Osteoblast (primary cell): ENCODE measurements at regions not wholly inside any gene's neighbourhood (a gene's known extent, or its start where the extent isn't known, plus 50 kb on each side); places are given as distances from the start of the nearest gene placed in this dataset.

ENCODE experiments used
- DNase-seq: peaks from one replicate; pipeline ENCODE4 v3.0.0; 2011; ENCODE audit warnings: low spot score, mixed read lengths; ENCODE audit not compliant: insufficient read length; ENCODE audit errors: missing footprints
- H2AFZ ChIP-seq: 2 replicates; pipeline ENCODE4 v1.6.0; 2011; ENCODE audit warnings: mild to moderate bottlenecking, low read length
- H3K27ac ChIP-seq: 2 replicates; pipeline ENCODE4 v1.5.1; 2011; ENCODE audit warnings: mild to moderate bottlenecking, low read depth, low read length, moderate library complexity
- H3K27me3 ChIP-seq: 2 replicates; pipeline ENCODE4 v1.6.0; 2012; ENCODE audit warnings: mild to moderate bottlenecking, control low read depth, inconsistent platforms, low read length, moderate library complexity; ENCODE audit not compliant: insufficient read depth
- H3K36me3 ChIP-seq: 2 replicates; pipeline ENCODE4 v1.5.1; 2011; ENCODE audit warnings: mild to moderate bottlenecking, low read length, control low read depth, moderate library complexity; ENCODE audit not compliant: insufficient read depth
- H3K4me1 ChIP-seq: 2 replicates; pipeline ENCODE4 v1.5.1; 2011; ENCODE audit warnings: mild to moderate bottlenecking, low read length, control low read depth, moderate library complexity; ENCODE audit not compliant: insufficient read depth
- H3K4me2 ChIP-seq: 2 replicates; pipeline ENCODE4 v1.6.0; 2011; ENCODE audit warnings: mild to moderate bottlenecking, low read length; ENCODE audit not compliant: insufficient read depth
- H3K4me3 ChIP-seq: fragments of 200-600 bp; sonication (generic); 3 replicates; pipeline ENCODE4 v1.5.1; 2012; ENCODE audit warnings: mild to moderate bottlenecking, low read length, inconsistent platforms; ENCODE audit not compliant: insufficient read depth
- H3K79me2 ChIP-seq: 2 replicates; pipeline ENCODE4 v1.6.0; 2012; ENCODE audit warnings: mild to moderate bottlenecking, low read length, control low read depth, inconsistent platforms; ENCODE audit not compliant: insufficient read depth
- H3K9me3 ChIP-seq: 2 replicates; pipeline ENCODE4 v1.5.1; 2011; ENCODE audit warnings: low read depth, low read length, control low read depth
- H4K20me1 ChIP-seq: 2 replicates; pipeline ENCODE4 v1.6.0; 2012; ENCODE audit warnings: mild to moderate bottlenecking, low read length, control low read depth; ENCODE audit not compliant: insufficient read depth
- CTCF ChIP-seq: IDR thresholded peaks from 2 replicates; pipeline ENCODE4 v1.5.1; 2011; ENCODE audit warnings: mild to moderate bottlenecking, low read depth, low read length, moderate library complexity; ENCODE audit errors: extremely low read depth

GRCh38 chr9:28583832-28584231 lies 1010.6 kb upstream of the C9orf72 start:
- H2AFZ ChIP-seq, result no peak overlapping the region
- peaks cover 5% of the 10 kb centered on the region for H3K9me3 ChIP-seq
- no peaks in the 10 kb centered on the region for H4K20me1 ChIP-seq
- H3K4me2 ChIP-seq, result no peak overlapping the region
- no peaks in the 10 kb centered on the region for H3K36me3 ChIP-seq
- TF ChIP-seq CTCF, result no peak
- H3K4me3 ChIP-seq, result no peak overlapping the region
- H3K27me3 ChIP-seq, result no peaks in the 10 kb centered on the region
- H3K79me2 ChIP-seq, result no peaks in the 10 kb centered on the region
- DNase-seq, result no peak
- no peaks in the 10 kb centered on the region for H3K4me1 ChIP-seq
- no peak overlapping the region for H3K27ac ChIP-seq

DNA sequence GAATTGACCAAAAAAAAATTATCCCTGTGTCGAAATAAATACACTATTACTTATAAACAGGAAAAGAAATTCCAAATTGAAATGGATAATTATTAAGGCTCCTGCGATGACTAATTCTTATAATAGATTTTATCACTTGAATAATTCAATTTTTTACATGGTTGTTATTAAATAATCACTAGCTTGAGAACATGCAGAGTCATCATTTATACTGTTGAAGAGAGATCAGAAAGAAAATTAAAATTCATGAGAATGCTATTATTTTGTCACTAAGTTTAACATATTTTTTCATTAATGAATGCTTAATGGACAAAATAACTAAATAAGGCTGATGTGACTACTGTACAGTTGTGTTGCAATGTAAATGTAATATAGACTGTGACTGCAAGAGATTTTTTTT lies 1011.3 kb upstream of the C9orf72 start:
- DNase-seq, result no peak
- no peaks in the 10 kb centered on the region for H3K36me3 ChIP-seq
- no peaks in the 10 kb centered on the region for H3K27me3 ChIP-seq
- H3K4me3 ChIP-seq, result no peak overlapping the region
- no peak overlapping the region for H3K27ac ChIP-seq
- peaks cover 5% of the 10 kb centered on the region for H3K9me3 ChIP-seq
- no peaks in the 10 kb centered on the region for H3K4me1 ChIP-seq
- no peak overlapping the region for H2AFZ ChIP-seq
- no peak for TF ChIP-seq CTCF
- H4K20me1 ChIP-seq, result no peaks in the 10 kb centered on the region
- H3K79me2 ChIP-seq, result no peaks in the 10 kb centered on the region
- H3K4me2 ChIP-seq, result no peak overlapping the region

DNA sequence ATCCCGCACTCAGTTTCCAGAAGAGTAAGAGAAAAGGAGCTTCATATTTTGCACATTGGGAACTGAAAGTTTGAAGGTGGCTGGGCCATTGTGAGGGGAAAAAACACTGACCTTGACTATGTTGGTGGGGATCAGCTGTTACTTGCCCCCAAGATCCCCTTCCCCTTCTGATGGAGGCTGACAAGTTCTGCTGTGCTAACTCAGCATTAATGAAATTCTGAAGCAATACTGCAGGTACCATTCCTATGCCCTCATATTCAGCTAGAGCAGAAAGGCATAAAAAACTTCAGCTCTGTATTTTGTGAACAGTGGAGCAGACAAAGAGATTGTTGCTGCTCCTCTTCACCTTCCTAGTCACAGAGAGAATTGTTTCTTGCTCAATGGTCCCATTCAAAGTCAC lies 1013.8 kb upstream of the C9orf72 start:
- no peaks in the 10 kb centered on the region for H3K4me1 ChIP-seq
- no peaks in the 10 kb centered on the region for H3K36me3 ChIP-seq
- H3K27me3 ChIP-seq, result no peaks in the 10 kb centered on the region
- H4K20me1 ChIP-seq, result no peaks in the 10 kb centered on the region
- no peak overlapping the region for H3K27ac ChIP-seq
- H3K4me3 ChIP-seq, result no peak overlapping the region
- no peaks in the 10 kb centered on the region for H3K79me2 ChIP-seq
- H3K4me2 ChIP-seq, result no peak overlapping the region
- TF ChIP-seq CTCF, result no peak
- DNase-seq, result no peak
- H2AFZ ChIP-seq, result no peak overlapping the region
- peaks cover 9% of the 10 kb centered on the region for H3K9me3 ChIP-seq

- Histone ChIP-seq H3K4me2 (no peak overlapping the region), H2AFZ (no peak overlapping the region), H3K79me2 (no peaks in the 10 kb centered on the region), H3K4me3 (no peak overlapping the region), H4K20me1 (no peaks in the 10 kb centered on the region), H3K9me3 (peaks cover 5% of the 10 kb centered on the region), H3K36me3 (no peaks in the 10 kb centered on the region), H3K4me1 (no peaks in the 10 kb centered on the region), H3K27ac (no peak overlapping the region), H3K27me3 (no peaks in the 10 kb centered on the region)
- TF ChIP-seq CTCF, result no peak
- no peak for DNase-seq
Observed at GRCh38 chr9:28598408-28598807, 1025.1 kb upstream of the C9orf72 start.
